Osteocyte (in vitro differentiated cells): ENCODE measurements at regions not wholly inside any gene's neighbourhood (a gene's known extent, or its start where the extent isn't known, plus 50 kb on each side); places are given as distances from the start of the nearest gene placed in this dataset.

ENCODE experiments used
- DNase-seq: peaks from one replicate; pipeline ENCODE4 v3.0.0; 2021; ENCODE audit warnings: mixed read lengths; ENCODE audit not compliant: unreplicated experiment; ENCODE audit errors: extremely low spot score
- H3K27ac Mint-ChIP-seq: one replicate; pipeline ENCODE4 v1.8.0; 2021; ENCODE audit warnings: mild to moderate bottlenecking, mixed read lengths; ENCODE audit not compliant: unreplicated experiment
- H3K27me3 Mint-ChIP-seq: one replicate; pipeline ENCODE4 v1.8.0; 2021; ENCODE audit warnings: mixed read lengths; ENCODE audit not compliant: unreplicated experiment
- H3K36me3 Mint-ChIP-seq: one replicate; pipeline ENCODE4 v1.8.0; 2021; ENCODE audit warnings: mixed read lengths; ENCODE audit not compliant: unreplicated experiment
- H3K4me1 Mint-ChIP-seq: one replicate; pipeline ENCODE4 v1.8.0; 2021; ENCODE audit warnings: mixed read lengths; ENCODE audit not compliant: unreplicated experiment
- H3K4me3 Mint-ChIP-seq: one replicate; pipeline ENCODE4 v1.8.0; 2021; ENCODE audit warnings: mild to moderate bottlenecking, moderate library complexity, mixed read lengths; ENCODE audit not compliant: unreplicated experiment
- H3K9me3 Mint-ChIP-seq: one replicate; pipeline ENCODE4 v1.8.0; 2021; ENCODE audit warnings: mixed read lengths; ENCODE audit not compliant: unreplicated experiment
- TF ChIP-seq, protein P1 (sequence below): fragments of 200-600 bp; sonication (generic); IDR thresholded peaks from 2 replicates; pipeline ENCODE4 v1.5.0; 2021; ENCODE audit warnings: antibody characterized with exemption, mild to moderate bottlenecking, moderate library complexity

- Mint-ChIP-seq H3K4me1 (peaks cover 32% of the 10 kb centered on the region), H3K9me3 (no peaks in the 10 kb centered on the region), H3K27ac (no peak overlapping the region), H3K4me3 (no peak overlapping the region), H3K27me3 (no peaks in the 10 kb centered on the region), H3K36me3 (no peaks in the 10 kb centered on the region)
- TF ChIP-seq, protein P1, sequence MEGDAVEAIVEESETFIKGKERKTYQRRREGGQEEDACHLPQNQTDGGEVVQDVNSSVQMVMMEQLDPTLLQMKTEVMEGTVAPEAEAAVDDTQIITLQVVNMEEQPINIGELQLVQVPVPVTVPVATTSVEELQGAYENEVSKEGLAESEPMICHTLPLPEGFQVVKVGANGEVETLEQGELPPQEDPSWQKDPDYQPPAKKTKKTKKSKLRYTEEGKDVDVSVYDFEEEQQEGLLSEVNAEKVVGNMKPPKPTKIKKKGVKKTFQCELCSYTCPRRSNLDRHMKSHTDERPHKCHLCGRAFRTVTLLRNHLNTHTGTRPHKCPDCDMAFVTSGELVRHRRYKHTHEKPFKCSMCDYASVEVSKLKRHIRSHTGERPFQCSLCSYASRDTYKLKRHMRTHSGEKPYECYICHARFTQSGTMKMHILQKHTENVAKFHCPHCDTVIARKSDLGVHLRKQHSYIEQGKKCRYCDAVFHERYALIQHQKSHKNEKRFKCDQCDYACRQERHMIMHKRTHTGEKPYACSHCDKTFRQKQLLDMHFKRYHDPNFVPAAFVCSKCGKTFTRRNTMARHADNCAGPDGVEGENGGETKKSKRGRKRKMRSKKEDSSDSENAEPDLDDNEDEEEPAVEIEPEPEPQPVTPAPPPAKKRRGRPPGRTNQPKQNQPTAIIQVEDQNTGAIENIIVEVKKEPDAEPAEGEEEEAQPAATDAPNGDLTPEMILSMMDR = no peak
- DNase-seq = no peak
Measured at GRCh38 chr2:217218269-217219163, 358.7 kb upstream of the TNP1 start.

- no peaks in the 10 kb centered on the region for H3K36me3 Mint-ChIP-seq
- H3K27ac Mint-ChIP-seq = no peak overlapping the region
- H3K4me3 Mint-ChIP-seq = no peak overlapping the region
- no peaks in the 10 kb centered on the region for H3K9me3 Mint-ChIP-seq
- peaks cover 23% of the 10 kb centered on the region for H3K4me1 Mint-ChIP-seq
- TF ChIP-seq, protein P1 = no peak
- H3K27me3 Mint-ChIP-seq = no peaks in the 10 kb centered on the region
- DNase-seq = no peak
Measured at GRCh38 chr2:217216982-217217381, 357.1 kb upstream of the TNP1 start.

DNA sequence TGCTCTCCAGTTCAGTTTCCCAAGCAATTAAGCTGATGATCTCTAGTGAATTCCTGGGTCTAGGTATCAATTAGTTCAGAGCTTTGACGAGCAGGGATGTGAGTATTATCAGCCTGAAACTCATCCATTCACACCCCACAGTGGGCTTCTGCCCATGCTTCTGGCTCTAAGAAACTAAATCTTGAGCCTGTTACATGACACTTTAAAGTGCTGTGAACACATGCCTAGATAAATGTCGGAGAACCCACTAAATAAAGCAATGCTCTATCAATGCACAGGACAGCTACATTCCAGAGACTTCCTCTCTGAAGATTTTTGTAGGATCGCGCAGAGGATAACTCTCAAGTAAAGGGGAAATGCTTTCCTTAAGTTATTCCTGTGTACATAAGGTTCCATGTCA, 356.5 kb upstream of the TNP1 start:
- Mint-ChIP-seq H3K4me1 (peaks cover 23% of the 10 kb centered on the region), H3K27me3 (no peaks in the 10 kb centered on the region), H3K36me3 (no peaks in the 10 kb centered on the region), H3K27ac (no peak overlapping the region), H3K9me3 (no peaks in the 10 kb centered on the region), H3K4me3 (no peak overlapping the region)
- no peak for DNase-seq
- TF ChIP-seq, protein P1 = no peak

DNA sequence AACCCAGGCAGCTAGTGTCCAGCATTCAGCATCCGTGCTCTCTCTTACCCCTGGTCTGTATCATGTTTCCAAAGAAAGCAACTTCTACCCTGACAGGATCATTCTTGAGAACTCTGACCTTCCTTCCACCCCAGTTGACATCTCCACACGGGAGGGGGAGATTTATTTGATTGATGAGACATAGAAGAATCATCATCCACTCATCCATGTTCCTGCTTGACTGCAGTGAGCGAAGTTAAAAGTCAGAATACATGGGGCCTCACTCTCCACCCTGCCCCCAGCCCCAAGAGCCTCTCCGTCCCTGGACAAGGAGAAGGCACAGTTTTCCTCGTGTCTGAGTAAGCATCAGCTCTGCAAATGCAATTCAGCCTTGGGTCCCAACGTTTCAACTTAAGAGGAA, 356.0 kb upstream of the TNP1 start:
- Mint-ChIP-seq H3K27ac (no peak overlapping the region), H3K9me3 (peaks cover 4% of the 10 kb centered on the region), H3K4me3 (no peak overlapping the region), H3K27me3 (no peaks in the 10 kb centered on the region), H3K36me3 (no peaks in the 10 kb centered on the region), H3K4me1 (peaks cover 19% of the 10 kb centered on the region)
- no peak for DNase-seq
- TF ChIP-seq, protein P1 = no peak

DNA sequence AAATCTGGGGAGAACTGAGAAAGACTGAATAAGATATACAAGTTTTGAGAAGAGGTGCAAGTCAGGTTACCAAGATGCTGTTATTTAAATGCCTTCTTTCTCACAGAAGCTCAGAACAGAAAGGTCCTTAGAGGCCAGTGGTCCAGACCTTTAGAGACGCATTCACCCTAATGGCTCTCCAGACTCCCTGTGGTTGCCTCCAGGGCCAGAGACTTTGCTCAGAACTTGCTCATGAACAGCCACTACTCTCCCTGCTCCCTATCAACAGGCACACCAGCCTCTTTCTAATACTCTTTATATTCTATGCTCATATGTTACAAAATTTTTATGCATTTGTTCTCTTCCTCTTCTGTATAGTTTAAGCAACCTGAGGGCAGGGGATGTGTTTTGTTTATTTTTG, 349.0 kb upstream of the TNP1 start:
- DNase-seq = no peak
- H3K4me1 Mint-ChIP-seq = peaks cover 37% of the 10 kb centered on the region
- no peaks in the 10 kb centered on the region for H3K27me3 Mint-ChIP-seq
- no peak overlapping the region for H3K4me3 Mint-ChIP-seq
- TF ChIP-seq, protein P1 = no peak
- no peaks in the 10 kb centered on the region for H3K36me3 Mint-ChIP-seq
- peaks cover 9% of the 10 kb centered on the region for H3K9me3 Mint-ChIP-seq
- H3K27ac Mint-ChIP-seq = no peak overlapping the region
